ENCODE measurements at regions not wholly inside any gene's neighbourhood (a gene's known extent, or its start where the extent isn't known, plus 50 kb on each side); places are given as distances from the start of the nearest gene placed in this dataset.

DNA sequence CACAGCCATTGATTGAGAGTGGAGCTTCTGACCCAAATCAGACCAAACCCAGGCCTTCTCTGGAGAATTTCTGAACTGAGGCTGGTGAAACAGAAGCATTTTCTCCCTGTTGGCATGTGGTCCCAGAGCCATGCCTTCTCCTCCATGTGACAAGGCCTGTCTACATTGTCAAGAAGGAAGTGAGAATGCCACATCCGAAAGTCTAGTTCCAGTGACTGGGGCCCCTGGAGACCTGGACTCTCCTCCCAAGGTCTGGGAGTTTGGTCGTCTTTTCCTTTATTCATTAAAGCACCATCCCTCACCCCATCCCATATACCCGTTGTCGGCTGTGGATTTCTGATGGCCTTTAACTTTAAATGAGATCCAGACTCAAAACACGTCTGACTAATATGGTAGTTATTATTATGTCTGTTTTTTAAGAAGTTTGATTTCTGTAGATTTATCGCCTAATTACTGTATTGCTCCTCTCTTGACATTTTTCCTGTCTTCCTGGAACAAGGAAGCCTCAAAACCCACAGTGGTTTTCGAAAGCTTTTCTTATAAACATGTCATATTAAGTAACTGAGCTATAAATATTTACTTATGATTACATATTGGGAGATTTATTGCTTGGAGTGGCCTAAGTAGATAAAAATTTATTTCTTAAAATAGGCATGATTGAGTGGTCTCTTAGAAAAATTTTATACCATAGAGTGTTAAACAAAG is 128.3 kb upstream of the FRY start:
- TF ChIP-seq, protein P1, sequence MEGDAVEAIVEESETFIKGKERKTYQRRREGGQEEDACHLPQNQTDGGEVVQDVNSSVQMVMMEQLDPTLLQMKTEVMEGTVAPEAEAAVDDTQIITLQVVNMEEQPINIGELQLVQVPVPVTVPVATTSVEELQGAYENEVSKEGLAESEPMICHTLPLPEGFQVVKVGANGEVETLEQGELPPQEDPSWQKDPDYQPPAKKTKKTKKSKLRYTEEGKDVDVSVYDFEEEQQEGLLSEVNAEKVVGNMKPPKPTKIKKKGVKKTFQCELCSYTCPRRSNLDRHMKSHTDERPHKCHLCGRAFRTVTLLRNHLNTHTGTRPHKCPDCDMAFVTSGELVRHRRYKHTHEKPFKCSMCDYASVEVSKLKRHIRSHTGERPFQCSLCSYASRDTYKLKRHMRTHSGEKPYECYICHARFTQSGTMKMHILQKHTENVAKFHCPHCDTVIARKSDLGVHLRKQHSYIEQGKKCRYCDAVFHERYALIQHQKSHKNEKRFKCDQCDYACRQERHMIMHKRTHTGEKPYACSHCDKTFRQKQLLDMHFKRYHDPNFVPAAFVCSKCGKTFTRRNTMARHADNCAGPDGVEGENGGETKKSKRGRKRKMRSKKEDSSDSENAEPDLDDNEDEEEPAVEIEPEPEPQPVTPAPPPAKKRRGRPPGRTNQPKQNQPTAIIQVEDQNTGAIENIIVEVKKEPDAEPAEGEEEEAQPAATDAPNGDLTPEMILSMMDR (IDR thresholded peaks at IDR 0.05) = no peak
- TF ChIP-seq POLR2A (IDR thresholded peaks at IDR 0.05) = no peak
